Nephron (organoid): ENCODE measurements at regions not wholly inside any gene's neighbourhood (a gene's known extent, or its start where the extent isn't known, plus 50 kb on each side); places are given as distances from the start of the nearest gene placed in this dataset.

Experiments
- H3K27ac Mint-ChIP-seq, 3 experiments: 2 replicates each; pipeline ENCODE4 v1.8.0; 2020; ENCODE audit warnings: mixed read lengths in 3 of 3, mild to moderate bottlenecking in 2 of 3, moderate library complexity in 1 of 3
- H3K27me3 Mint-ChIP-seq: 2 replicates; pipeline ENCODE4 v1.8.0; 2021; ENCODE audit warnings: low read depth, mild to moderate bottlenecking, moderate library complexity, mixed read lengths
- H3K36me3 Mint-ChIP-seq: 2 replicates; pipeline ENCODE4 v1.8.0; 2020; ENCODE audit warnings: low read depth, mixed read lengths
- H3K4me1 Mint-ChIP-seq: 2 replicates; pipeline ENCODE4 v1.8.0; 2020; ENCODE audit warnings: mixed read lengths
- H3K4me3 Mint-ChIP-seq, 3 experiments: 2 replicates each; pipeline ENCODE4 v1.8.0; 2020; ENCODE audit warnings: mild to moderate bottlenecking in 3 of 3, mixed read lengths in 3 of 3, moderate library complexity in 2 of 3
- H3K9me3 Mint-ChIP-seq: 2 replicates; pipeline ENCODE4 v1.8.0; 2020; ENCODE audit warnings: mixed read lengths
- CTCF ChIP-seq, 3 experiments: fragments of 200-600 bp; sonication (generic); IDR thresholded peaks; one replicate each; pipeline ENCODE4 v1.5.0; 2021; ENCODE audit warnings: antibody characterized with exemption in 3 of 3; ENCODE audit not compliant: unreplicated experiment in 3 of 3

- H3K4me3 Mint-ChIP-seq: no peak overlapping the region
- H3K4me1 Mint-ChIP-seq: peaks cover 10% of the 10 kb centered on the region
- H3K27ac Mint-ChIP-seq: no peak overlapping the region
- peaks cover 4% of the 10 kb centered on the region for H3K27me3 Mint-ChIP-seq
- H3K9me3 Mint-ChIP-seq: no peaks in the 10 kb centered on the region
- H3K36me3 Mint-ChIP-seq: no peaks in the 10 kb centered on the region
- no peak for TF ChIP-seq CTCF (IDR thresholded peaks at IDR 0.05; ENCODE audit: unreplicated experiment in 3 of 3)
Observed at GRCh38 chr10:83225781-83226180, 913.5 kb upstream of the GHITM start.

- H3K27me3 Mint-ChIP-seq: no peaks in the 10 kb centered on the region
Observed at GRCh38 chr10:83229991-83230390, 909.3 kb upstream of the GHITM start.

GRCh38 chr10:83233691-83234090 is 905.6 kb upstream of the GHITM start:
- Mint-ChIP-seq H3K27ac (no peak overlapping the region), H3K4me3 (no peak overlapping the region), H3K9me3 (no peaks in the 10 kb centered on the region), H3K4me1 (no peaks in the 10 kb centered on the region), H3K36me3 (no peaks in the 10 kb centered on the region), H3K27me3 (peaks cover 3% of the 10 kb centered on the region)
- TF ChIP-seq CTCF (IDR thresholded peaks at IDR 0.05; ENCODE audit: unreplicated experiment in 3 of 3): no peak

More at GRCh38 chr10:83229991-83230390, 909.3 kb upstream of the GHITM start:
- no peak overlapping the region for H3K27ac Mint-ChIP-seq
- H3K4me1 Mint-ChIP-seq: no peaks in the 10 kb centered on the region
- TF ChIP-seq CTCF (IDR thresholded peaks at IDR 0.05; ENCODE audit: unreplicated experiment in 3 of 3): no peak
- H3K4me3 Mint-ChIP-seq: no peak overlapping the region
- H3K9me3 Mint-ChIP-seq: no peaks in the 10 kb centered on the region
- H3K36me3 Mint-ChIP-seq: no peaks in the 10 kb centered on the region

GRCh38 chr10:83248106-83248631 is 891.1 kb upstream of the GHITM start:
- H3K4me1 Mint-ChIP-seq: no peaks in the 10 kb centered on the region
- no peak overlapping the region for H3K4me3 Mint-ChIP-seq
- peaks cover 7% of the 10 kb centered on the region for H3K9me3 Mint-ChIP-seq
- no peaks in the 10 kb centered on the region for H3K27me3 Mint-ChIP-seq
- H3K36me3 Mint-ChIP-seq: no peaks in the 10 kb centered on the region
- H3K27ac Mint-ChIP-seq: no peak overlapping the region
- no peak for TF ChIP-seq CTCF (IDR thresholded peaks at IDR 0.05; ENCODE audit: unreplicated experiment in 3 of 3)

GRCh38 chr10:83250396-83250795 is 888.9 kb upstream of the GHITM start:
- H3K9me3 Mint-ChIP-seq: peaks cover 24% of the 10 kb centered on the region
- no peak overlapping the region for H3K27ac Mint-ChIP-seq
- H3K4me1 Mint-ChIP-seq: no peaks in the 10 kb centered on the region
- no peak overlapping the region for H3K4me3 Mint-ChIP-seq
- no peak for TF ChIP-seq CTCF (IDR thresholded peaks at IDR 0.05; ENCODE audit: unreplicated experiment in 3 of 3)
- H3K27me3 Mint-ChIP-seq: no peaks in the 10 kb centered on the region
- H3K36me3 Mint-ChIP-seq: no peaks in the 10 kb centered on the region

GRCh38 chr10:83252169-83252568 is 887.1 kb upstream of the GHITM start:
- Mint-ChIP-seq H3K9me3 (peaks cover 24% of the 10 kb centered on the region), H3K36me3 (no peaks in the 10 kb centered on the region), H3K4me1 (no peaks in the 10 kb centered on the region), H3K27me3 (no peaks in the 10 kb centered on the region), H3K27ac (no peak overlapping the region), H3K4me3 (no peak overlapping the region)
- no peak for TF ChIP-seq CTCF (IDR thresholded peaks at IDR 0.05; ENCODE audit: unreplicated experiment in 3 of 3)
